WTC11 (cell line): ENCODE measurements at regions not wholly inside any gene's neighbourhood (a gene's known extent, or its start where the extent isn't known, plus 50 kb on each side); places are given as distances from the start of the nearest gene placed in this dataset.

Experiments
- CREB1 ChIP-seq: sonication (generic); formaldehyde crosslinking; IDR thresholded peaks from 2 replicates; pipeline ENCODE4 v1.8.0; 2023; ENCODE audit warnings: mild to moderate bottlenecking, missing genetic modification reagents
- ETV6 ChIP-seq: sonication (generic); formaldehyde crosslinking; IDR thresholded peaks from 2 replicates; pipeline ENCODE4 v1.8.1; 2022; ENCODE audit warnings: mild to moderate bottlenecking, missing genetic modification reagents
- GTF2I ChIP-seq: fragments of 250-450 bp; sonication (Bioruptor Pico); conservative IDR thresholded peaks from 2 replicates; pipeline ENCODE4 v1.4.0; 2021; ENCODE audit warnings: mild to moderate bottlenecking
- JUN ChIP-seq: sonication (generic); formaldehyde crosslinking; IDR thresholded peaks from 2 replicates; pipeline ENCODE4 v1.8.0; 2023; ENCODE audit warnings: mild to moderate bottlenecking, missing genetic modification reagents
- TCF7 ChIP-seq: sonication (generic); formaldehyde crosslinking; IDR thresholded peaks from 2 replicates; pipeline ENCODE4 v1.8.0; 2022; ENCODE audit warnings: mild to moderate bottlenecking, low read depth, missing genetic modification reagents, moderate library complexity
- ZNF138 ChIP-seq: sonication (generic); formaldehyde crosslinking; conservative IDR thresholded peaks from 2 replicates; pipeline ENCODE4 v1.8.1; 2022; ENCODE audit warnings: mild to moderate bottlenecking, moderate library complexity, missing genetic modification reagents
- TF ChIP-seq, protein P1 (sequence below): sonication (generic); formaldehyde crosslinking; IDR thresholded peaks from 2 replicates; pipeline ENCODE4 v1.8.1; 2022; ENCODE audit warnings: mild to moderate bottlenecking, moderate library complexity, missing genetic modification reagents
- TF ChIP-seq, protein P2 (sequence below): sonication (generic); formaldehyde crosslinking; IDR thresholded peaks from 2 replicates; pipeline ENCODE4 v1.8.1; 2023; ENCODE audit warnings: mild to moderate bottlenecking, missing genetic modification reagents, moderate library complexity
- TF ChIP-seq, protein P3 (sequence below): fragments of 200-600 bp; IDR thresholded peaks from 2 replicates; pipeline ENCODE4 v1.8.0; 2022; ENCODE audit warnings: antibody characterized with exemption
- TF ChIP-seq, protein P4 (sequence below): sonication (generic); formaldehyde crosslinking; IDR thresholded peaks from 2 replicates; pipeline ENCODE4 v1.8.0; 2022; ENCODE audit warnings: mild to moderate bottlenecking, missing genetic modification reagents
- TF ChIP-seq, protein P5 (sequence below): sonication (generic); formaldehyde crosslinking; IDR thresholded peaks from 2 replicates; pipeline ENCODE4 v1.8.0; 2022; ENCODE audit warnings: mild to moderate bottlenecking, missing genetic modification reagents

DNA sequence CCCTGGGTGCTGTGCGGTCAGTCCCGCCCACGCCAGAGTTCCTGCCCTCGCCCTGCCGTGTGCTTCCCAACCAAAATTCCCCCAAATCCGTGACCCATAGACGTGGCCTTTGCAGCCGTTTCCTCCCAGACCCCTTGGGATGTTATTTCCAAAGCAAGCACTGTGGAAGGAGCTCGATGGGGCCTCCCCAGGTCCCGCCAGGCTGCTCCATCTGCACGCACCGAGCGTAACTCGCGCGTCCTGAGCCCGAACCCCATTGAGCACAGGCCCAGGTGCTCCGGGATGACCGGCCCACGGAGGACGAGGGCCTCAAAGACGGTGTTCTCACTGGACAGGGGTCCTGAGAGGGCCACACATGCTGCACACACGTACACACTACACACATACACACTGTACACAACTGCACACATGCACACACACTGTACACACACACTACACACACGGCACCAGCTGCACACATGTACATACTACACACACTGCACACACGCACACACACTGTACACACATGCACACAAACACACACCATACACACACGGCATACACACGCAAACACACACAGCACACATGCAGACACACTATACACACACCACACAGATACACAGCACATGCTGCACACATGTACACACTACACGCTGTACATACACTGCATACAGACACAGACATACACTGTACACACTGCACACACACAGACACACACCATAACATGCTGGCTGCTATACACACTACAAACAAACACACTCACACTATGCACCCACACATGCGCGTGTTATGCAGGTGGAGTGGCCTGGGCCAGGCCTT, 431.2 kb upstream of the SALL3 start:
- TF ChIP-seq, protein P1, sequence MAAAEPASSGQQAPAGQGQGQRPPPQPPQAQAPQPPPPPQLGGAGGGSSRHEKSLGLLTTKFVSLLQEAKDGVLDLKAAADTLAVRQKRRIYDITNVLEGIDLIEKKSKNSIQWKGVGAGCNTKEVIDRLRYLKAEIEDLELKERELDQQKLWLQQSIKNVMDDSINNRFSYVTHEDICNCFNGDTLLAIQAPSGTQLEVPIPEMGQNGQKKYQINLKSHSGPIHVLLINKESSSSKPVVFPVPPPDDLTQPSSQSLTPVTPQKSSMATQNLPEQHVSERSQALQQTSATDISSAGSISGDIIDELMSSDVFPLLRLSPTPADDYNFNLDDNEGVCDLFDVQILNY (CRISPR knock-in tag), result no peak
- TF ChIP-seq ZNF138 (CRISPR knock-in tag) (no peak), JUN (CRISPR knock-in tag) (no peak), ETV6 (no peak), CREB1 (CRISPR knock-in tag) (no peak), GTF2I (CRISPR knock-in tag) (no peak), TCF7 (no peak)
- TF ChIP-seq, protein P2, sequence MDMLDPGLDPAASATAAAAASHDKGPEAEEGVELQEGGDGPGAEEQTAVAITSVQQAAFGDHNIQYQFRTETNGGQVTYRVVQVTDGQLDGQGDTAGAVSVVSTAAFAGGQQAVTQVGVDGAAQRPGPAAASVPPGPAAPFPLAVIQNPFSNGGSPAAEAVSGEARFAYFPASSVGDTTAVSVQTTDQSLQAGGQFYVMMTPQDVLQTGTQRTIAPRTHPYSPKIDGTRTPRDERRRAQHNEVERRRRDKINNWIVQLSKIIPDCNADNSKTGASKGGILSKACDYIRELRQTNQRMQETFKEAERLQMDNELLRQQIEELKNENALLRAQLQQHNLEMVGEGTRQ, result no peak
- TF ChIP-seq, protein P3, sequence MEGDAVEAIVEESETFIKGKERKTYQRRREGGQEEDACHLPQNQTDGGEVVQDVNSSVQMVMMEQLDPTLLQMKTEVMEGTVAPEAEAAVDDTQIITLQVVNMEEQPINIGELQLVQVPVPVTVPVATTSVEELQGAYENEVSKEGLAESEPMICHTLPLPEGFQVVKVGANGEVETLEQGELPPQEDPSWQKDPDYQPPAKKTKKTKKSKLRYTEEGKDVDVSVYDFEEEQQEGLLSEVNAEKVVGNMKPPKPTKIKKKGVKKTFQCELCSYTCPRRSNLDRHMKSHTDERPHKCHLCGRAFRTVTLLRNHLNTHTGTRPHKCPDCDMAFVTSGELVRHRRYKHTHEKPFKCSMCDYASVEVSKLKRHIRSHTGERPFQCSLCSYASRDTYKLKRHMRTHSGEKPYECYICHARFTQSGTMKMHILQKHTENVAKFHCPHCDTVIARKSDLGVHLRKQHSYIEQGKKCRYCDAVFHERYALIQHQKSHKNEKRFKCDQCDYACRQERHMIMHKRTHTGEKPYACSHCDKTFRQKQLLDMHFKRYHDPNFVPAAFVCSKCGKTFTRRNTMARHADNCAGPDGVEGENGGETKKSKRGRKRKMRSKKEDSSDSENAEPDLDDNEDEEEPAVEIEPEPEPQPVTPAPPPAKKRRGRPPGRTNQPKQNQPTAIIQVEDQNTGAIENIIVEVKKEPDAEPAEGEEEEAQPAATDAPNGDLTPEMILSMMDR, result no peak
- TF ChIP-seq, protein P4, sequence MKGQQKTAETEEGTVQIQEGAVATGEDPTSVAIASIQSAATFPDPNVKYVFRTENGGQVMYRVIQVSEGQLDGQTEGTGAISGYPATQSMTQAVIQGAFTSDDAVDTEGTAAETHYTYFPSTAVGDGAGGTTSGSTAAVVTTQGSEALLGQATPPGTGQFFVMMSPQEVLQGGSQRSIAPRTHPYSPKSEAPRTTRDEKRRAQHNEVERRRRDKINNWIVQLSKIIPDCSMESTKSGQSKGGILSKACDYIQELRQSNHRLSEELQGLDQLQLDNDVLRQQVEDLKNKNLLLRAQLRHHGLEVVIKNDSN (CRISPR knock-in tag), result no peak
- TF ChIP-seq, protein P5, sequence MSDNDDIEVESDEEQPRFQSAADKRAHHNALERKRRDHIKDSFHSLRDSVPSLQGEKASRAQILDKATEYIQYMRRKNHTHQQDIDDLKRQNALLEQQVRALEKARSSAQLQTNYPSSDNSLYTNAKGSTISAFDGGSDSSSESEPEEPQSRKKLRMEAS (CRISPR knock-in tag), result no peak
